ENCODE measurements at regions not wholly inside any gene's neighbourhood (a gene's known extent, or its start where the extent isn't known, plus 50 kb on each side); places are given as distances from the start of the nearest gene placed in this dataset.

DNA sequence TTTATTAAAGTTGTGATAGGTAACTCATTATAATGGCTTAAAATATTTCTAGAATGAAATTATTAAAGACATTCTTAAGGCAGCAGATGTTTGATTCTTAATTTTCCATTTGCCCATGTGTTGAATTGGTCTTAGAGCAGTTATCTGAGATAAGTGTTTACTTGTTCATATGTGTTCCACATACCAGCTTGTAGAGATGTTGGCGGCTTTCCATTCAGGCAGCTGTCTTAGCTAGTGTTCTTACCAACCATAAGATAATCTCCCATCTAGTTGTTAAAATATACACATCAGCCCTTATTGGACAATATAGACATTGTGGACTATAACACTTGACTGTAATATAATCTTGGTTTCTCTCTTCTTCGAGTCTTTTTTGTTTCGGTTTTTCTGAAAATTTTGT, 1372.9 kb upstream of the ADGRL2 start (continued):
- TF ChIP-seq, protein P1, sequence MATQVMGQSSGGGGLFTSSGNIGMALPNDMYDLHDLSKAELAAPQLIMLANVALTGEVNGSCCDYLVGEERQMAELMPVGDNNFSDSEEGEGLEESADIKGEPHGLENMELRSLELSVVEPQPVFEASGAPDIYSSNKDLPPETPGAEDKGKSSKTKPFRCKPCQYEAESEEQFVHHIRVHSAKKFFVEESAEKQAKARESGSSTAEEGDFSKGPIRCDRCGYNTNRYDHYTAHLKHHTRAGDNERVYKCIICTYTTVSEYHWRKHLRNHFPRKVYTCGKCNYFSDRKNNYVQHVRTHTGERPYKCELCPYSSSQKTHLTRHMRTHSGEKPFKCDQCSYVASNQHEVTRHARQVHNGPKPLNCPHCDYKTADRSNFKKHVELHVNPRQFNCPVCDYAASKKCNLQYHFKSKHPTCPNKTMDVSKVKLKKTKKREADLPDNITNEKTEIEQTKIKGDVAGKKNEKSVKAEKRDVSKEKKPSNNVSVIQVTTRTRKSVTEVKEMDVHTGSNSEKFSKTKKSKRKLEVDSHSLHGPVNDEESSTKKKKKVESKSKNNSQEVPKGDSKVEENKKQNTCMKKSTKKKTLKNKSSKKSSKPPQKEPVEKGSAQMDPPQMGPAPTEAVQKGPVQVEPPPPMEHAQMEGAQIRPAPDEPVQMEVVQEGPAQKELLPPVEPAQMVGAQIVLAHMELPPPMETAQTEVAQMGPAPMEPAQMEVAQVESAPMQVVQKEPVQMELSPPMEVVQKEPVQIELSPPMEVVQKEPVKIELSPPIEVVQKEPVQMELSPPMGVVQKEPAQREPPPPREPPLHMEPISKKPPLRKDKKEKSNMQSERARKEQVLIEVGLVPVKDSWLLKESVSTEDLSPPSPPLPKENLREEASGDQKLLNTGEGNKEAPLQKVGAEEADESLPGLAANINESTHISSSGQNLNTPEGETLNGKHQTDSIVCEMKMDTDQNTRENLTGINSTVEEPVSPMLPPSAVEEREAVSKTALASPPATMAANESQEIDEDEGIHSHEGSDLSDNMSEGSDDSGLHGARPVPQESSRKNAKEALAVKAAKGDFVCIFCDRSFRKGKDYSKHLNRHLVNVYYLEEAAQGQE (IDR thresholded peaks at IDR 0.05): no peak
- no peak for TF ChIP-seq GABPA (IDR thresholded peaks at IDR 0.05 in 1 of 2, conservative IDR thresholded peaks at IDR 0.05 in 1 of 2)

DNA sequence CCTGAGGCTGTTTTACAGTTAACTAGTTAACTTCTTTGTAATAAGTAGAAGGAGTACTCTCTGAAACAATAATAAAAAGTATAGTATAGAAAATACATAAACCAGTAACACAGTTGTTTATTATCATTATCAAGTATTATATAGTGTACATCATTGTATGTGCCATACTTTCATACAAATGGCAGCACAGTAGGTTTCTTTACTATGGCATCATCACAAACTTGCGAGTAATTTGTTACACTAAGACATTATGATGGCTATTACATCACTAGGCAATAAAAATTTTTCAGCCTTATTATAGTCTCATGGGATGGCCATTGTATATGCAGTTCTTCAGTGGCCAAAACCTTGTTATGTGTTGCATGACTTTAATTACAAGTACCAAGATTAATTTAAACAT, 1376.5 kb upstream of the ADGRL2 start:
- Histone ChIP-seq H3K9ac (ENCODE audit: low read depth in 1 of 2, low read length in 2 of 2) (no peak overlapping the region), H3K27me3 (ENCODE audit: control insufficient read depth in 4 of 4, insufficient read depth in 4 of 4, low read length in 3 of 4) (peaks cover 0 to 2% (median 0%) of the 10 kb centered on the region in 4 donors), H3K4me3 (ENCODE audit: low read depth in 1 of 3, low read length in 3 of 3) (no peak overlapping the region), H3K27ac (ENCODE audit: low read depth in 1 of 2, low read length in 2 of 2) (no peak overlapping the region), H3K4me1 (ENCODE audit: control insufficient read depth in 4 of 4, insufficient read depth in 4 of 4, low read length in 3 of 4) (no peaks in the 10 kb centered on the region), H3K36me3 (ENCODE audit: control insufficient read depth in 4 of 4, insufficient read depth in 3 of 4, low read depth in 1 of 4, low read length in 3 of 4) (no peaks in the 10 kb centered on the region), H3K9me3 (ENCODE audit: control insufficient read depth in 4 of 4, low read length in 3 of 4) (no peaks in the 10 kb centered on the region)
- TF ChIP-seq ATF3 (IDR thresholded peaks at IDR 0.05) (no peak), FOXA1 (IDR thresholded peaks at IDR 0.05) (no peak), ZBTB33 (IDR thresholded peaks at IDR 0.05) (no peak), YY1 (IDR thresholded peaks at IDR 0.05) (no peak), SP1 (IDR thresholded peaks at IDR 0.05) (no peak), RAD21 (IDR thresholded peaks at IDR 0.05) (no peak), GABPA (IDR thresholded peaks at IDR 0.05 in 1 of 2, conservative IDR thresholded peaks at IDR 0.05 in 1 of 2) (no peak), RXRA (IDR thresholded peaks at IDR 0.05) (no peak), HNF4G (IDR thresholded peaks at IDR 0.05) (no peak), TAF1 (conservative IDR thresholded peaks at IDR 0.05) (no peak), CTCF (IDR thresholded peaks at IDR 0.05; ENCODE audit: low read depth, low read length, missing input control) (no peak), JUND (IDR thresholded peaks at IDR 0.05) (no peak), NR2F2 (IDR thresholded peaks at IDR 0.05) (no peak), EGR1 (IDR thresholded peaks at IDR 0.05; ENCODE audit: low read depth in 2 of 2) (no peak), HNF4A (conservative IDR thresholded peaks at IDR 0.05) (no peak), FOXA2 (IDR thresholded peaks at IDR 0.05) (no peak)
- TF ChIP-seq, protein P2, sequence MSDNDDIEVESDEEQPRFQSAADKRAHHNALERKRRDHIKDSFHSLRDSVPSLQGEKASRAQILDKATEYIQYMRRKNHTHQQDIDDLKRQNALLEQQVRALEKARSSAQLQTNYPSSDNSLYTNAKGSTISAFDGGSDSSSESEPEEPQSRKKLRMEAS (IDR thresholded peaks at IDR 0.05): no peak
- TF ChIP-seq, protein P1 (IDR thresholded peaks at IDR 0.05): no peak
- 89% methylated on average over 1 of the region's 1 CpG for WGBS
- DNase-seq (ENCODE audit: low spot score): no peak

Data from liver (tissue), 8 donors.